Gastroesophageal sphincter (tissue), 4 donors: ENCODE measurements at regions not wholly inside any gene's neighbourhood (a gene's known extent, or its start where the extent isn't known, plus 50 kb on each side); places are given as distances from the start of the nearest gene placed in this dataset.

ENCODE experiments used
- ATAC-seq: fragments of 150-250 bp; one replicate; pipeline ENCODE4 v1.9.1; 2016; ENCODE audit warnings: mild to moderate bottlenecking, moderate library complexity
- H3K27ac ChIP-seq, 4 donors: fragments of 200-600 bp; sonication (generic) in 3 of 4; 1 replicate in 3 of 4; 2 replicates in 1 of 4; pipeline ENCODE4 v1.5.1; 2016 to 2019
- H3K27me3 ChIP-seq: fragments of 200-600 bp; sonication (generic); one replicate; pipeline ENCODE4 v1.5.1; 2019
- H3K36me3 ChIP-seq, 2 donors: fragments of 200-600 bp; sonication (generic); one replicate each; pipeline ENCODE4 v1.5.1; 2019; ENCODE audit warnings: control low read depth in 1 of 2
- H3K4me1 ChIP-seq, 3 donors: fragments of 200-600 bp; sonication (generic); 1 replicate in 2 of 3; 2 replicates in 1 of 3; pipeline ENCODE4 v1.5.1; 2016 to 2019; ENCODE audit warnings: control low read depth in 2 of 3
- H3K4me3 ChIP-seq, 2 donors: fragments of 200-600 bp; sonication (generic); one replicate each; pipeline ENCODE4 v1.5.1; 2019; ENCODE audit warnings: mild to moderate bottlenecking in 1 of 2, moderate library complexity in 1 of 2
- H3K9me3 ChIP-seq, 3 donors: fragments of 200-600 bp; sonication (generic); one replicate each; pipeline ENCODE4 v1.5.1; 2017 to 2019; ENCODE audit warnings: control low read depth in 2 of 3
- EP300 ChIP-seq: sonication (generic); formaldehyde crosslinking; IDR thresholded peaks from one replicate; pipeline ENCODE4 v1.6.1; 2017; ENCODE audit warnings: antibody characterized with exemption, mild to moderate bottlenecking
- POLR2A ChIP-seq, 2 donors: fragments of 450-650 bp; IDR thresholded peaks; one replicate each; pipeline ENCODE4 v1.6.1; 2017; ENCODE audit warnings: antibody characterized with exemption in 2 of 2, mild to moderate bottlenecking in 2 of 2, moderate library complexity in 1 of 2
- POLR2AphosphoS5 ChIP-seq: sonication (generic); formaldehyde crosslinking; IDR thresholded peaks from one replicate; pipeline ENCODE4 v1.6.1; 2017; ENCODE audit warnings: antibody characterized with exemption
- WGBS, 2 donors: methylation state at CpG; one replicate each; pipeline ENCODE4 v1.1.5; 2018; ENCODE audit warnings: low coverage in 1 of 2; 5-methylcytosine and 5-hydroxymethylcytosine counted together
- TF ChIP-seq, protein P1 (sequence below), 4 experiments: fragments of 200-600 bp in 2 of 4; fragments of 450-650 bp in 2 of 4; sonication (generic) in 1 of 4; IDR thresholded peaks; one replicate each; pipeline ENCODE4 v1.5.1; 2017 to 2019; ENCODE audit warnings: antibody characterized with exemption in 4 of 4, mild to moderate bottlenecking in 2 of 4, moderate library complexity in 2 of 4

DNA sequence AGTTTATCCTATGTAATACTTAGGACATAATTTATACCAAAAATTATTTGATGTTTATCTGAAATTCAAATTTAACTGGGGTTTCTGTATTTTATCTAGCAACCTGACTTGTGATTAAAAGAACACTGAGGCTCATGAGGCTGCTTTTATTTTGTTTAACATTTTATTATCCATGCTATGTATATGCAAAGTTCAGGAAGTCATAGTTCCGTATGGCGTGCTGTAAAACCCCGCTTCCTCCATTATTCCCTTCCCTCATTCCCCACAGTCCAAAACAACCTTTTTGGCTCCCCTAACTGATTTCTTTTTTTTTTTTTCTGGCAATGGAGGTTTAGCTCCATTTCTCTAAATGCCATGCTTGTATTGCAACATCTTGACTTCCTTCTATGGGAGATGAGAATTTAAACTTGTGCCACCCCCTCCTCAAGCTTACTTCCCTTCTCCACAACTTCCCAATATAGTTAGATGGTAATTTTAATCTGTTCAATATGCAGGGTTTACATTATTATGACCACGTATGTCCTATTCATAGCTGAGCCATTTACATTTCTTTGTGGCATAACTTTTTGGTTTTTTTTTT lies 138.0 kb upstream of the DNAH14 start:
- Histone ChIP-seq H3K36me3 (no peaks in the 10 kb centered on the region), H3K27ac (no peak overlapping the region), H3K9me3 (no peaks in the 10 kb centered on the region), H3K4me3 (no peak overlapping the region), H3K4me1 (no peaks in the 10 kb centered on the region), H3K27me3 (no peaks in the 10 kb centered on the region)
- WGBS, 2 donors, result 72 to 82% methylated on average over 4 of the region's 4 CpGs
- ATAC-seq, result no peak
- TF ChIP-seq POLR2A (IDR thresholded peaks at IDR 0.05) (no peak), POLR2AphosphoS5 (no peak), EP300 (no peak)
- TF ChIP-seq, protein P1, sequence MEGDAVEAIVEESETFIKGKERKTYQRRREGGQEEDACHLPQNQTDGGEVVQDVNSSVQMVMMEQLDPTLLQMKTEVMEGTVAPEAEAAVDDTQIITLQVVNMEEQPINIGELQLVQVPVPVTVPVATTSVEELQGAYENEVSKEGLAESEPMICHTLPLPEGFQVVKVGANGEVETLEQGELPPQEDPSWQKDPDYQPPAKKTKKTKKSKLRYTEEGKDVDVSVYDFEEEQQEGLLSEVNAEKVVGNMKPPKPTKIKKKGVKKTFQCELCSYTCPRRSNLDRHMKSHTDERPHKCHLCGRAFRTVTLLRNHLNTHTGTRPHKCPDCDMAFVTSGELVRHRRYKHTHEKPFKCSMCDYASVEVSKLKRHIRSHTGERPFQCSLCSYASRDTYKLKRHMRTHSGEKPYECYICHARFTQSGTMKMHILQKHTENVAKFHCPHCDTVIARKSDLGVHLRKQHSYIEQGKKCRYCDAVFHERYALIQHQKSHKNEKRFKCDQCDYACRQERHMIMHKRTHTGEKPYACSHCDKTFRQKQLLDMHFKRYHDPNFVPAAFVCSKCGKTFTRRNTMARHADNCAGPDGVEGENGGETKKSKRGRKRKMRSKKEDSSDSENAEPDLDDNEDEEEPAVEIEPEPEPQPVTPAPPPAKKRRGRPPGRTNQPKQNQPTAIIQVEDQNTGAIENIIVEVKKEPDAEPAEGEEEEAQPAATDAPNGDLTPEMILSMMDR (IDR thresholded peaks at IDR 0.05), result no peak

DNA sequence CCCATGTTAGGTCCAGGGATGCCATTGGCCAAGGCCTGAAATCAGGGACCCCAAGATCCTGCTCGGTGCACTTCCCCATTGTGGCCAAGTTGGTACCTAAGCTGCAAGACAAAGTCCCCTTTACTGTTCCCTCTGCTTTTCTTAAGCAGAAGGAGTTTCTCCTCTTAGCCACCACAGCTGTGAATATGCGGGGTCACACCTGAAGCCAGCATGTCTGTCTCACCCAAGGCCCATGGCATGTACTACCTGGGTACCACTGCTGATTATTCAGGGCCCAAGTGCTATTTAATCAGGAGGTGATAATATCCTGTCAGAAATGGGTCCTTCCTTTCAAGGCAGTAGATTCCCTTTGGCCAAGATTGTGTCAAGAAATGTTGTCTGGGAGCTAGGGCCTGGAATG lies 133.9 kb upstream of the DNAH14 start:
- TF ChIP-seq POLR2A (IDR thresholded peaks at IDR 0.05) (no peak), POLR2AphosphoS5 (no peak), EP300 (no peak)
- TF ChIP-seq, protein P1 (IDR thresholded peaks at IDR 0.05), result no peak
- no peak for ATAC-seq
- Histone ChIP-seq H3K4me3 (no peak overlapping the region), H3K27me3 (no peaks in the 10 kb centered on the region), H3K36me3 (no peaks in the 10 kb centered on the region), H3K27ac (no peak overlapping the region), H3K9me3 (no peaks in the 10 kb centered on the region), H3K4me1 (no peaks in the 10 kb centered on the region)
- 50 to 80% methylated on average over 1 to 2 of the region's 2 CpGs for WGBS, 2 donors

DNA sequence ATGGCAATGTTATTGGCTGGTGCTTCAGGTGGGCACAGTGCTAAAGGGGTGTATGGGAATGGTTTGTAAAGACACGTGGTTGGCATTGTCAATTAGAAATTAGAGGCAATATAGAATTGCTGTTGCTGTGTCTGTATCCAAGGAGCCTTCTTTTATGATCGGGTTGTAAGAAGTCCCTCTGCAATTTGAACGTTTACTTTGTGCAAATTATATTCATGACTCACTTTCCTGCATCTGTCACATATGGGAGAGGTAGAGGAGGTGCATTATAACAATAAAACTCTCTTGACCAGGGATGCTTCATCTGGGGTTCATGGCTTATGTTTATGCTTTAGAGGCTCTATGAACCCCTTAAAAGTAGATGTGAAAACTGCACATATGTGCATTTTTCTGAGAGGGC lies 130.4 kb upstream of the DNAH14 start:
- TF ChIP-seq EP300 (no peak), POLR2A (IDR thresholded peaks at IDR 0.05) (no peak), POLR2AphosphoS5 (no peak)
- TF ChIP-seq, protein P1 (IDR thresholded peaks at IDR 0.05), result no peak
- Histone ChIP-seq H3K27ac (no peak overlapping the region), H3K4me3 (no peak overlapping the region), H3K4me1 (no peaks in the 10 kb centered on the region), H3K36me3 (no peaks in the 10 kb centered on the region), H3K9me3 (no peaks in the 10 kb centered on the region), H3K27me3 (no peaks in the 10 kb centered on the region)
- WGBS, 2 donors, result 72 to 77% methylated on average over 3 of the region's 3 CpGs
- no peak for ATAC-seq

DNA sequence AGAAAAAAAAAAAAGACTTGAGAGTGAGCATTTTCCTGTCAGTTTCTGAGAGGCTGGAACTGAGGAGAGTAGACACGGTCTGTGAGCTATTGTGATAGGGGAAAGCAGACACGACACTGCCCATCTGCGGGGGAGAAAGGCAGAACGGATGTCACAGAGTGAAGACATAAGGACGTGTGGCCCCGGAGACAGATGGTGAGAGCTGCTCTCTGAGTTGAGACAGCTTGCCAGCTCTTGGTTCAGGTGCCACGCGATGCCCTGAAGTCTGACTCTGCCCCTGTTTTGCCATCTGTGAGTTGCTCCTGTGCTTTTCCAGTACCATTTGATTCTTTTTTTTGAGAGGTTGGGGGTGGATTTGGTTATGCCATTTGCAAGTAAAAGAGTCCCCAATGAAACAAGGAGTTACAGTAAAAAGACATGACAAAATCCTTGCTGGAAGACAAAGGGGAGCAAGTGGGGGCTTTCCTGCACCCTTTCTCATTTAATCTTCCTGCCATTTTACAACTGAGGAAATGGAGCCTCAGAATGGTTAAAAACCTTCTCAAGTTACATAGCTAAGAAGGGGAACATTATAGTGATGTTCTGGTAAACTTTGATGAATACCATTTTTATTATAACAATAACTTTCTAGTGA lies 128.9 kb upstream of the DNAH14 start:
- Histone ChIP-seq H3K9me3 (no peaks in the 10 kb centered on the region), H3K36me3 (no peaks in the 10 kb centered on the region), H3K4me1 (no peaks in the 10 kb centered on the region), H3K4me3 (no peak overlapping the region), H3K27me3 (no peaks in the 10 kb centered on the region), H3K27ac (no peak overlapping the region)
- TF ChIP-seq, protein P1 (IDR thresholded peaks at IDR 0.05), result no peak
- TF ChIP-seq POLR2A (IDR thresholded peaks at IDR 0.05), result no peak
- TF ChIP-seq POLR2AphosphoS5, result no peak
- TF ChIP-seq EP300, result no peak
- 51 to 60% methylated on average over 6 to 8 of the region's 8 CpGs for WGBS, 2 donors
- no peak for ATAC-seq

DNA sequence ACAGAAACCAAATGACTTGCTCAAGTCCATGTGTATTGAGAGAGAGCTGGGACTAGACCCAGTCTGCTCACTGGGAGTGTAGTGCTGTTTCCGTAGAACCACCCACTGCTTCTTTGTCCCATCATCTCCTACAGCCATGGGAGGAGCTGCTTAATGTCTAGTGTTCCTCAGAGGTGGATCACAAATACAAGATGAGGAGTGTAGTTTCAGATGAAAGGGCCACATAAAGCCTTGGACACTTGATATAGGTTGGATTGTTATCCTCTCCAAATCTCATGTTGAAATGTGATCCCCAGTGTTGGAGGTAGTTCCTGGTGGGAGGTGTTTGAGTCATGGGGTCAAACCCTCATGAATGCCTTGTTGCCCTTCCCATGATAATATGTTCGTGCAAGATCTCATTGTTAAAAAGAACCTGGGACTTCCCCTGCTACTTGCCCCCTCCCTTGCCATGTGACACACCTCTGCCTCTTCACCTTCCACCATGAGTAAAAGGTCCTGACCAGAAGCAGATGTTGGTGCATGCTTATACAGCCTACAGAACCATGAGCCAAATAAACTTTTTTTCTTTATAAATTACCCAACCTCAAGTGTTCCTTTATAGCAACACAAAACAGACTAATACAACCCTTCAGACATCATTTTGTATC lies 127.5 kb upstream of the DNAH14 start:
- H3K36me3 ChIP-seq, result no peaks in the 10 kb centered on the region
- WGBS, 2 donors, result 75 to 83% methylated on average over 1 to 2 of the region's 2 CpGs
- no peak overlapping the region for H3K27ac ChIP-seq
- no peaks in the 10 kb centered on the region for H3K9me3 ChIP-seq
- H3K4me3 ChIP-seq, result no peak overlapping the region
- H3K27me3 ChIP-seq, result no peaks in the 10 kb centered on the region
- no peaks in the 10 kb centered on the region for H3K4me1 ChIP-seq
- TF ChIP-seq POLR2AphosphoS5, result no peak
- TF ChIP-seq, protein P1 (IDR thresholded peaks at IDR 0.05), result no peak
- TF ChIP-seq POLR2A (IDR thresholded peaks at IDR 0.05), result no peak
- TF ChIP-seq EP300, result no peak
- ATAC-seq, result no peak
